Naive thymus-derived CD8-positive, alpha-beta T cell (primary cell): ENCODE measurements at regions not wholly inside any gene's neighbourhood (a gene's known extent, or its start where the extent isn't known, plus 50 kb on each side); places are given as distances from the start of the nearest gene placed in this dataset.

Experiments used
- ATAC-seq, 2 donors: fragments of 150-1000 bp; cut with Tn5 transposase in 1 of 2; sonication (Bioruptor Pico), chemical (Tn5 transposase) in 1 of 2; 1 replicate in 1 of 2; 2 replicates in 1 of 2; pipeline ENCODE4 v1.10.0; 2021; ENCODE audit warnings: mild to moderate bottlenecking in 2 of 2, moderate library complexity in 2 of 2
- POLR2A ChIA-PET: fragments of 350-600 bp; sonication (Branson Sonifier 250); formaldehyde crosslinking; loops from one replicate; lab custom pipeline; 2021; ENCODE audit warnings: antibody characterized with exemption; lab: Charles Lee
- DNase-seq, 10 donors: peaks; one replicate each; pipeline versions ENCODE4 v3.0.0 to v3.0.0-alpha.2; 2020 to 2022
- H3K27ac Mint-ChIP-seq, 10 donors: one replicate each; pipeline ENCODE4 v1.8.0; 2020 to 2022; ENCODE audit warnings: mild to moderate bottlenecking in 10 of 10, mixed read lengths in 10 of 10, moderate library complexity in 4 of 10, inconsistent platforms in 1 of 10
- H3K27me3 Mint-ChIP-seq, 5 donors: one replicate each; pipeline ENCODE4 v1.8.0; 2021 to 2022; ENCODE audit warnings: mixed read lengths in 5 of 5
- H3K36me3 Mint-ChIP-seq, 3 donors: one replicate each; pipeline ENCODE4 v1.8.0; 2020 to 2022; ENCODE audit warnings: mixed read lengths in 3 of 3, mild to moderate bottlenecking in 2 of 3, inconsistent platforms in 1 of 3
- H3K4me1 Mint-ChIP-seq, 4 donors: one replicate each; pipeline ENCODE4 v1.8.0; 2021 to 2022; ENCODE audit warnings: mixed read lengths in 4 of 4
- H3K4me3 Mint-ChIP-seq, 10 donors: one replicate each; pipeline ENCODE4 v1.8.0; 2020 to 2022; ENCODE audit warnings: mild to moderate bottlenecking in 10 of 10, mixed read lengths in 10 of 10, moderate library complexity in 6 of 10, inconsistent platforms in 1 of 10
- H3K9me3 Mint-ChIP-seq, 9 donors: one replicate each; pipeline ENCODE4 v1.8.0; 2020 to 2022; ENCODE audit warnings: mixed read lengths in 9 of 9, mild to moderate bottlenecking in 3 of 9, inconsistent platforms in 1 of 9, moderate library complexity in 1 of 9

DNA sequence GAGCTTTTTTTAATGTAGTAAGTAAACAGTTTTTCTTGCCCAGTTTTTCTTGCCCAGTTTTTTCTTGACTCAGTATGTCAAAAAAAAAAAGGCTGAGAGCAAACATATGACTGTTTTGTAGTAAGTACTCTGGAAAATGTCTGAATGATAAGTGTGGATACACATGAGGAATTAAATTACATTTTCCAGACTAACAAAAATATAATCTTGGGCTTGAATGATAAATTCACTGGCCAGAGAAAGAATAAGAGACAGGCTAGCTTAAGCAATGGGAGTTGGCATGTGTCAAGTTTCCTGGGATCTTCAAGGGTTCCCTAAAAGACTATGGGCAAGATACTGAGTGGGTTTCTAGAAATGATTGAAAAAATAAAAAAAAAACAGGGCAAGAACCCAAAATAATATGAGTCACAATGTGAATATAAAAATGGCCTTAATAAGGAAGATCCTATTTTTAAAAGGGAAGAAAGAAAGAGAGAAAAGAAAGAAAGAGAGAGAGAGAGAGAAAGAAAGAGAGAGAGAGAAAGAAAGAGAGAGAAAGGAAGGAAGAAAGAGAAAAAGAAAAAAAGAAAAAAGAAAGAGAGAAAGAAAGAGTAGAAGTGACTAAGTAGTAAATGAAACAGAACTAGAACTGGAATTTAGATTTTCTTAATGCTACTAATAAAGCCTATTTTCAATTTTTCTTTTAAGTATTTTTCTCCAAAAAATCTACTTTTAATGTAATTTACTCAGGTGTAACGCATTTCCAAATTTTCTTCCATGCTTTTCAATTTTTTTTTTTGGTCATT, 60.2 kb downstream of the TFPI2 start:
- H3K4me3 Mint-ChIP-seq = no peak overlapping the region
- no peaks in the 10 kb centered on the region for H3K27me3 Mint-ChIP-seq
- H3K27ac Mint-ChIP-seq = no peak overlapping the region
- DNase-seq = no peak
- ATAC-seq = no peak
- H3K9me3 Mint-ChIP-seq = no peaks in the 10 kb centered on the region
- POLR2A ChIA-PET = no interaction called here
- no peaks in the 10 kb centered on the region for H3K36me3 Mint-ChIP-seq
- no peaks in the 10 kb centered on the region for H3K4me1 Mint-ChIP-seq

DNA sequence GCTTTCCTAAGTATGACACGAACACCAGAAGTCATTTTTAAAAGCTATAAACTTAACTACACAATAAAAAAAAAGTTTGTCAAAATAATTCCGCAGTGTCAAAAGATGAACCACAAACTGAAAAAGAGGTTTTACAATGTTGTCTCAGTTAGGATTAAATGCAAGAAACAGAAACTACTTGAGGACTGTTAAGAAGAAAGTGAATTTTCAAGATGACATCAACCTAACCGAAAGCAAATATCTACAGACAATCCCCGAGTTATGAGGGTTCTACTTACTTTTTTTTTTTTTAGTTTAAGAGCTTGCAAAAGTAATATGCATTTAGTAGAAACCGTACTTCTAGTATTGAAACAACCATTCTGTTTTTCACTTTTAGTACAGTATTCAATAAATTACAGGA, 62.3 kb downstream of the TFPI2 start:
- H3K9me3 Mint-ChIP-seq = no peaks in the 10 kb centered on the region
- H3K27me3 Mint-ChIP-seq = no peaks in the 10 kb centered on the region
- DNase-seq = no peak
- H3K4me1 Mint-ChIP-seq = no peaks in the 10 kb centered on the region
- H3K36me3 Mint-ChIP-seq = no peaks in the 10 kb centered on the region
- H3K4me3 Mint-ChIP-seq = no peak overlapping the region
- no peak overlapping the region for H3K27ac Mint-ChIP-seq
- no peak for ATAC-seq
- POLR2A ChIA-PET = no interaction called here

DNA sequence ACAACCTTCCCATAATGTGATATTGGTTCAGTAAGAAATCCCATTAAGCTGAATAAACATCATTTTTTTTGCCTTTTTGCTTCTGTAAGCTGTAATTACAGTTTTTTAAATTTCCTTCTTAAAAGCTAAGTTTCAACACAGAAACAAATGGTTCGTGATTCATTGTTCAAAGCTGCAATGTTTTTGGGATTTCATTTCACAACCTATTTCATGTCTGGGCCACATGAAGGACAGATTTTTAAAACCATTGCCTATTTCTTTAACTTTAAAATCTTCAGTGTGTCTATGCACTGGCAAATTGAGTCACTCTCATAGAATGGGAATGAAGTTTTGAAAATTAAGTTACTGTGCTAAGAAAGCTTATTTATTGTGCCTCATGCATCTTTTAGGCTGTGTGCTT, 66.9 kb downstream of the TFPI2 start:
- Mint-ChIP-seq H3K9me3 (no peaks in the 10 kb centered on the region), H3K4me1 (no peaks in the 10 kb centered on the region), H3K36me3 (no peaks in the 10 kb centered on the region), H3K4me3 (no peak overlapping the region), H3K27me3 (peaks cover 0 to 3% (median 0%) of the 10 kb centered on the region in 5 donors), H3K27ac (no peak overlapping the region)
- ATAC-seq (no peak), DNase-seq (no peak)
- POLR2A ChIA-PET = no interaction called here

DNA sequence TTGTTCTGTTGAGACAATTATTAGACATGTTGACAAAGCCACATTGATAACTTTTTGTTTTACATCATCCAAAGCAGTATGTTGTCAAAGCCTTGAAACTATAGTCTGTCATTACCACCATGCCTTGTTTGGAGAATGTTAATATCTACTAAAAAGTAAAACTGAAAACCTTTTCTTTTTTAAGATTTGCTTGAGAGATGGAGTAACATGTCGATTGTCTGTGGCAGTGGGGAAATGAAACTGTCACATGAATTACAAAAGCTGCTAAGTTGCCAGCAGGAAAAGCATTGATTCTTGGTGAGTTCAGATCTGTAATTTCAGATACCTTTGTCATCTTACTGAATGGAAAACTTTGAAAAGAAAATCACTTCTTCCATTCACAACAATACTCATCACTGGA, 69.1 kb downstream of the TFPI2 start:
- POLR2A ChIA-PET = no interaction called here
- ATAC-seq (no peak), DNase-seq (no peak)
- H3K9me3 Mint-ChIP-seq = no peaks in the 10 kb centered on the region
- H3K4me3 Mint-ChIP-seq = no peak overlapping the region
- peaks cover 0 to 3% (median 0%) of the 10 kb centered on the region in 5 donors for H3K27me3 Mint-ChIP-seq
- H3K4me1 Mint-ChIP-seq = no peaks in the 10 kb centered on the region
- H3K36me3 Mint-ChIP-seq = no peaks in the 10 kb centered on the region
- no peak overlapping the region for H3K27ac Mint-ChIP-seq

DNA sequence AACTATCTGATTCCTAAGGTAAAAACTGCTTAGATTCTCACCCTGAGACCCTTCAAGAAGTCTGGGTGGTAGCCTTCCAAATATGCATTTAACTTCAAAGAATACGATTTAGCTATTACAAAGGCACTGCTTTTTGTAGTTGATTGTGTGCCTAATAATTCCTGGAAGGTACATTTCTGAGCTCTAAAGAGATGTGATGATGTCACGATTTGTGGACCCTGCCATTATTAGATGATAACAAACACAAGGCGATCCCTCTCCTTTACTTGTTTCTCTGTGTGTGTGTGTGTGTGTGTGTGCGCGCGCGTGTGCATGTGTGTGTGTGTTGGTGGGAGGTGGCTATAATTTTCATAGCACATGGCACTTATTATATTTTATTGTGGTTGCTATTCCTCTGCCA, 70.9 kb downstream of the TFPI2 start:
- Mint-ChIP-seq H3K4me1 (no peaks in the 10 kb centered on the region), H3K4me3 (no peak overlapping the region), H3K36me3 (no peaks in the 10 kb centered on the region), H3K27me3 (peaks cover 0 to 3% (median 0%) of the 10 kb centered on the region in 5 donors), H3K9me3 (no peaks in the 10 kb centered on the region), H3K27ac (no peak overlapping the region)
- DNase-seq (no peak), ATAC-seq (no peak)
- POLR2A ChIA-PET = no interaction called here

DNA sequence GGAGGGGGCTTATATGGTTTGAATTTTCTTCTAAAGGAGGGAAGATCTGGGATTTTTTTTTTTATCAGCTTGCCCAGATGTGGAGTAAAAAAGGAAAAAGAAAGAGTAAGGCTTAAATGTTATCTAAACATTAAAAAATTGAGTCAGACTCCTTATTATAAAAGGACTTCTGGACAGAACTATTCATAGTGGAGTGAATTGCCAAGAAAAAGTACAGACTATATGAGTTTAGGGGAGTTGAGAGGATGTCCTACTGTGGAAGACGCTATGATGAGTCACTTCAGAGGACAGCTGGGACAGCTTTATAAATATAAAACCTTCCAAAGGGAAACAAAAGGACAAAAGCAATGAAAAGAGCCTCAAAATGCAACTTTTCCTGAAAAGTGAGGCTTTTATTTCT, 73.0 kb downstream of the TFPI2 start:
- POLR2A ChIA-PET = no interaction called here
- H3K27me3 Mint-ChIP-seq = peaks cover 0 to 3% (median 0%) of the 10 kb centered on the region in 5 donors
- no peak overlapping the region for H3K27ac Mint-ChIP-seq

DNA sequence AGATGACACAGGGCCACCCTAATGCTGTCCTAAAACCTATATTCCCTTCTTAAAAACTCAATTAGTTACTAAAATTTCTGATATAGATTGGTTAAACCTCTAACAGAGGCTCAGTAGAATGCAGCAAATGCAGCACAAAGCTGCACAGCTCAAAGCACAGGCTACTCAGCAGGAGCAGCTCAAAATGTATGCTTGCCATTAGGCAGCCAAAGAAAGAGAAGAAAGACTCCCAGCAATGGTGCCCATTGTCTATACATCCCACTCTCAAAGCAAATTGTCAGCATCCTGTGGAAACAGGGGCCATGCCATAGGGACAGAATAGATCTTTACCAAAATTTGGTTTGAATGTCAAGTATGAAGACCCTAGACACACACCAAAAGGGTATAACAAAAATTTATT, 73.5 kb downstream of the TFPI2 start:
- Mint-ChIP-seq H3K4me3 (no peak overlapping the region), H3K4me1 (no peaks in the 10 kb centered on the region), H3K27me3 (peaks cover 0 to 3% (median 0%) of the 10 kb centered on the region in 5 donors), H3K9me3 (peaks cover 0 to 8% (median 0%) of the 10 kb centered on the region in 9 donors), H3K27ac (no peak overlapping the region), H3K36me3 (no peaks in the 10 kb centered on the region)
- POLR2A ChIA-PET = no interaction called here
- ATAC-seq (no peak), DNase-seq (no peak)

More for the DNA sequence above, 73.0 kb downstream of the TFPI2 start:
- ATAC-seq = no peak
- H3K36me3 Mint-ChIP-seq = no peaks in the 10 kb centered on the region
- H3K4me3 Mint-ChIP-seq = no peak overlapping the region
- no peak for DNase-seq
- no peaks in the 10 kb centered on the region for H3K4me1 Mint-ChIP-seq
- peaks cover 0 to 3% (median 0%) of the 10 kb centered on the region in 9 donors for H3K9me3 Mint-ChIP-seq

DNA sequence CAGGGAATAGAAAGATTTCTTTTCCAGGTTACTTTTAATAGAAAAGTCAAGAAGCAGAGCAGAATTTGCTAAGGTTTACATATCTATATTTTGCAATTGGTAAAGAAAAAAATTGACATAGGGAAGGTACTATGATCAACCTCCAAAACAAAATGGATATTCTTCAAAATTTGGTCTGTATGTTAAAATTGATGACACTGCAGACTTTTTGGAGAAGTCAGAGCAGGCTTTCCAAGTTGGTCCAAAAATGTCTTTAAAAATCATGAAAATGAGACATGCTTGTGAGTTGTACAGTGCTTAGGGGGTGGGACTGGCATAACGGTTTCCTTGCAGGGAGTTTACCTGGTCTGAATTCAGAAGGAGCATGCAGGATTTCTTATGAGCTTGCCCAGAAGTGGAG, 77.0 kb downstream of the TFPI2 start:
- no peak overlapping the region for H3K27ac Mint-ChIP-seq
- POLR2A ChIA-PET = no interaction called here
- H3K4me3 Mint-ChIP-seq = no peak overlapping the region
- DNase-seq (no peak), ATAC-seq (no peak)
- H3K4me1 Mint-ChIP-seq = no peaks in the 10 kb centered on the region
- H3K9me3 Mint-ChIP-seq = peaks cover 0 to 13% (median 0%) of the 10 kb centered on the region in 9 donors
- no peaks in the 10 kb centered on the region for H3K36me3 Mint-ChIP-seq
- no peaks in the 10 kb centered on the region for H3K27me3 Mint-ChIP-seq

DNA sequence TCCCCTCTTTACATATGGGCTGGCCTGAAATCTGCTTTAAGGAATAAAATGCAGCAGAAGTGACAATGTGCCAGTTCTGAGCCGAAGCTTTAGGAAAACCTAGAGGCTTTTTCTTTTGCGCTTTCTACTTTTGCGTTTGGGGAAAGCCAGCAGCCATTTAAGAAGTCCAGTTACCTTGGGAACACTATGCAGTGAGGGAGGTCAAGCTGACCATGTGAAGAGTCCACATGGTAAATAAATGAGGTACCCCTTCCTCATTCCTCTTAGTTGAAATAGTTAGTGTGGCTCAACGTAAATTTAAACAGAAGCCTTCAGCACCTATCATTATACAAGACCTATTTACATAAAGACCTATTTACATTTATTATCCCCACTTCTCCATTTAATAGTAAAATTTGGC, 78.5 kb downstream of the TFPI2 start:
- POLR2A ChIA-PET = no interaction called here
- Mint-ChIP-seq H3K9me3 (peaks cover 0 to 13% (median 0%) of the 10 kb centered on the region in 9 donors), H3K36me3 (no peaks in the 10 kb centered on the region), H3K27ac (no peak overlapping the region), H3K4me1 (no peaks in the 10 kb centered on the region), H3K27me3 (no peaks in the 10 kb centered on the region), H3K4me3 (no peak overlapping the region)
- DNase-seq = no peak
- no peak for ATAC-seq

DNA sequence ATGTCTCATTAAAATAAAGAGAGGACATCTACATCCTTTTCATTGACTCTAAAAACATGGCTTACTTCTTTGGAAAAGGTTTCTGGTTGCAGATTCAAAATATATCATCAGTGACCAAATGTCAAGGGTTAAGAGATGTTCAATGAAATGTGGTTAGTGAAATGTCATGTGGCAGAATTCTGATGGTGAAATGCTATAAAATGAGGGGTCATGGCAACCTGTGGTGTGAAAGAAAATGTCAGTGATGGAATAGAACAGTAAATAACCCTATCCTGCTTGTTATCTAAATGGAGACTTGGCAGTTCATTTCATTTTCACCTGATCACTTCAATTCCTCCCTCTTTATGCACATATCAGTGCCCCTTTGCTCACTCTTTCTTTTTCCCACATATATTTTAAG, 79.4 kb downstream of the TFPI2 start:
- Mint-ChIP-seq H3K4me1 (no peaks in the 10 kb centered on the region), H3K27me3 (no peaks in the 10 kb centered on the region), H3K4me3 (no peak overlapping the region), H3K36me3 (no peaks in the 10 kb centered on the region), H3K27ac (no peak overlapping the region), H3K9me3 (peaks cover 0 to 13% (median 0%) of the 10 kb centered on the region in 9 donors)
- POLR2A ChIA-PET = no interaction called here
- DNase-seq (no peak), ATAC-seq (no peak)

DNA sequence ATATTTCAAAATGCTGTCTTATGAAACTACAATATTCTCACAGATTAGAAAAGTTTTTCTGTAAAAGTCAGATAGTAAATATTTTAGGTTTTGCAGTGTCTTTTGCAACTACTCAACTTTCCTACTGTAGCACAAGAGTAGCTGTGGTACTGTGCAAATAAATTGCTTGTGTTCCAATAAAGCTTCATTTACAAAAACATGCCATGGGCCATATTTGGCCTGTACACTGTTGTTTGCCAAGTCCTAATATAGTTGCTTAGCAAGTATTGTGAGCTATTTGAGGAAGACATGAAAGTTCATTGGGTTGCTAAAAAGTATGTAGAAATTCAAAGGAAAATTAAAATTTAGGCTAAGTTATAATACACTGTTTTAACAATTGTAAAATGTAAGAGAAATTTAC, 80.0 kb downstream of the TFPI2 start:
- Mint-ChIP-seq H3K4me3 (no peak overlapping the region), H3K27ac (no peak overlapping the region), H3K27me3 (no peaks in the 10 kb centered on the region), H3K36me3 (no peaks in the 10 kb centered on the region), H3K4me1 (no peaks in the 10 kb centered on the region), H3K9me3 (peaks cover 0 to 13% (median 0%) of the 10 kb centered on the region in 9 donors)
- POLR2A ChIA-PET = no interaction called here
- no peak for DNase-seq
- no peak for ATAC-seq

DNA sequence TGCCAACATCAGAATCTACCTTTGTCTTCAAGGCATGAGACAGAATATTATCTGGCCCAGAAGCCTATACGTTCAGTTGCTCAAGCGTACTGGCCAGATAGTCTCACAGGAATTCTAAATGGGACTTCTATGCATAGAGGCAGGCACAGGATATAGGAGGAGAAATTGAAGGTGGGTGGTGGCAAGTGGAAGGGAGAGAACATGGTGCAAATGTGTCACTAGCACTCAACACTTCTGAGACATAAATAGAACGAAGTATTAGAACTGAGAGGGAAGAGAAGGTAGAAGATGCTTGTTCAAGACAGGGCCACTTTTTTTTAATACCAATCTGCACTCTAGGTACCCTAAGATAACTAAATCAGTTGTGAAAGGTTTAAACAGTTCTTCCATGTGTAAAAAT, 85.8 kb downstream of the TFPI2 start:
- Mint-ChIP-seq H3K27ac (no peak overlapping the region), H3K27me3 (no peaks in the 10 kb centered on the region), H3K9me3 (peaks cover 0 to 11% (median 3%) of the 10 kb centered on the region in 9 donors), H3K36me3 (no peaks in the 10 kb centered on the region), H3K4me1 (no peaks in the 10 kb centered on the region), H3K4me3 (no peak overlapping the region)
- POLR2A ChIA-PET = no interaction called here
- no peak for ATAC-seq
- DNase-seq = no peak

DNA sequence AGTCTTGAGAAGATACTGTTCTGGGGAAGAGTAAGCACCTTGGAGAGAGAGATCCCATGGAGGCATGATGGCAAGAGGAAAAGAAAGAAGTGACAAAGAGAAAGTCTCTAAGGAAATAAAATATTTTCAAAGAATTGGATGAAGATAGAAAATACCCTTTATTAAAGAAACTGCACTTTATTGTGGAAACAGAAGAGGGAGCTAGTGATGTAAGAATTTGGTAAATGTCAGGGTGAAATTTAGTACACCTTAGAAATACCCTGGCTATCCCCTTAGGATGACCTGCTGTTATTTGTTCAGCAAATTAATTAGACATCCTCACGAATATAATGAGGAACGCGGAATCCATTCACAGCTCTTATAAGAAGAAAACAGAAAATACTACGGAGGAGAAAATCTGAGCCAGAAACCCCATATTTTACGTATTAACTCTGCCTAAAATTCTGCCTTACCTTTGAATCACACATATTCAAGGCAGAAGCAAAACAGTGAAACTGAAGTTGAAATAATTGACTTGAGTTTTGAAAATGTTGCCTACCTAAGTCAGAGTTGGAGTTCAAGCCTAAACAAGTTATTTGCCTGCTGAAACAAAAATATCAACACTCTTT, 90.7 kb downstream of the TFPI2 start:
- no peak overlapping the region for H3K4me3 Mint-ChIP-seq
- ATAC-seq = no peak
- H3K9me3 Mint-ChIP-seq = peaks cover 0 to 18% (median 0%) of the 10 kb centered on the region in 9 donors
- H3K36me3 Mint-ChIP-seq = no peaks in the 10 kb centered on the region
- DNase-seq = no peak
- H3K27ac Mint-ChIP-seq = no peak overlapping the region
- POLR2A ChIA-PET = no interaction called here
- peaks cover 0 to 7% (median 0%) of the 10 kb centered on the region in 5 donors for H3K27me3 Mint-ChIP-seq
- H3K4me1 Mint-ChIP-seq = no peaks in the 10 kb centered on the region
